ENCODE measurements at regions not wholly inside any gene's neighbourhood (a gene's known extent, or its start where the extent isn't known, plus 50 kb on each side); places are given as distances from the start of the nearest gene placed in this dataset.

- TF ChIP-seq TAF1 (IDR thresholded peaks at IDR 0.05; ENCODE audit: borderline replicate concordance, insufficient read depth, low read length) (no peak), FOXP2 (optimal IDR thresholded peaks at IDR 0.05; ENCODE audit: borderline replicate concordance, extremely low read depth, extremely low read length, insufficient read depth) (no peak), POLR2AphosphoS5 (IDR thresholded peaks at IDR 0.05; ENCODE audit: low read depth, low read length) (no peak), SIN3A (IDR thresholded peaks at IDR 0.05; ENCODE audit: borderline replicate concordance, insufficient read depth, low read length) (no peak)
- TF ChIP-seq, protein P1, sequence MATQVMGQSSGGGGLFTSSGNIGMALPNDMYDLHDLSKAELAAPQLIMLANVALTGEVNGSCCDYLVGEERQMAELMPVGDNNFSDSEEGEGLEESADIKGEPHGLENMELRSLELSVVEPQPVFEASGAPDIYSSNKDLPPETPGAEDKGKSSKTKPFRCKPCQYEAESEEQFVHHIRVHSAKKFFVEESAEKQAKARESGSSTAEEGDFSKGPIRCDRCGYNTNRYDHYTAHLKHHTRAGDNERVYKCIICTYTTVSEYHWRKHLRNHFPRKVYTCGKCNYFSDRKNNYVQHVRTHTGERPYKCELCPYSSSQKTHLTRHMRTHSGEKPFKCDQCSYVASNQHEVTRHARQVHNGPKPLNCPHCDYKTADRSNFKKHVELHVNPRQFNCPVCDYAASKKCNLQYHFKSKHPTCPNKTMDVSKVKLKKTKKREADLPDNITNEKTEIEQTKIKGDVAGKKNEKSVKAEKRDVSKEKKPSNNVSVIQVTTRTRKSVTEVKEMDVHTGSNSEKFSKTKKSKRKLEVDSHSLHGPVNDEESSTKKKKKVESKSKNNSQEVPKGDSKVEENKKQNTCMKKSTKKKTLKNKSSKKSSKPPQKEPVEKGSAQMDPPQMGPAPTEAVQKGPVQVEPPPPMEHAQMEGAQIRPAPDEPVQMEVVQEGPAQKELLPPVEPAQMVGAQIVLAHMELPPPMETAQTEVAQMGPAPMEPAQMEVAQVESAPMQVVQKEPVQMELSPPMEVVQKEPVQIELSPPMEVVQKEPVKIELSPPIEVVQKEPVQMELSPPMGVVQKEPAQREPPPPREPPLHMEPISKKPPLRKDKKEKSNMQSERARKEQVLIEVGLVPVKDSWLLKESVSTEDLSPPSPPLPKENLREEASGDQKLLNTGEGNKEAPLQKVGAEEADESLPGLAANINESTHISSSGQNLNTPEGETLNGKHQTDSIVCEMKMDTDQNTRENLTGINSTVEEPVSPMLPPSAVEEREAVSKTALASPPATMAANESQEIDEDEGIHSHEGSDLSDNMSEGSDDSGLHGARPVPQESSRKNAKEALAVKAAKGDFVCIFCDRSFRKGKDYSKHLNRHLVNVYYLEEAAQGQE (IDR thresholded peaks at IDR 0.05; ENCODE audit: insufficient read depth in 1 of 2, low read depth in 2 of 2, low read length in 2 of 2), result no peak
Measured at GRCh38 chr5:34541067-34541466, 115.1 kb upstream of the RAI14 start.

DNA sequence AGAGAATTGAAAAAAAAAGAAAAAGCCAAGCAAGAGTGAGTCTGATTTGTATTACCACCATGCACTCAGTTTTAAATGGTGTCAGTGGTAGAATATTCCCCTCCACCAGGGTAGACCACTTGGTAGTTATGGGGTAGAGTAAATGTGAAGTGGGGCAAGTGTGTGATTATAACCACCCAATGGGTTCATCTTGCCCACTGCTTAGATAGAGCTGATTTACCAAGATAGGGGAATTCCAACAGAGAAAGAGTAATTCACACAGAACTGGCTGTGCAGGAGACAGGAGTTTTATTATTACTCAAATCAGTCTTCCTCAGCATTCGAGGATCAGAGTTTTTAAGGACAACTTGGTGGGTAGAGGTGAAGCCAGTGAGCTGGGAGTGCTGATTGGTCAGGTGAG lies 113.3 kb upstream of the RAI14 start:
- TF ChIP-seq, protein P1 (IDR thresholded peaks at IDR 0.05; ENCODE audit: insufficient read depth in 1 of 2, low read depth in 2 of 2, low read length in 2 of 2), result no peak
- TF ChIP-seq TAF1 (IDR thresholded peaks at IDR 0.05; ENCODE audit: borderline replicate concordance, insufficient read depth, low read length), result no peak
- TF ChIP-seq SIN3A (IDR thresholded peaks at IDR 0.05; ENCODE audit: borderline replicate concordance, insufficient read depth, low read length), result no peak
- no peak for TF ChIP-seq FOXP2 (optimal IDR thresholded peaks at IDR 0.05; ENCODE audit: borderline replicate concordance, extremely low read depth, extremely low read length, insufficient read depth)
- TF ChIP-seq POLR2AphosphoS5 (IDR thresholded peaks at IDR 0.05; ENCODE audit: low read depth, low read length), result no peak

- TF ChIP-seq POLR2AphosphoS5 (IDR thresholded peaks at IDR 0.05; ENCODE audit: low read depth, low read length) (no peak), SIN3A (IDR thresholded peaks at IDR 0.05; ENCODE audit: borderline replicate concordance, insufficient read depth, low read length) (no peak), TAF1 (IDR thresholded peaks at IDR 0.05; ENCODE audit: borderline replicate concordance, insufficient read depth, low read length) (no peak), FOXP2 (optimal IDR thresholded peaks at IDR 0.05; ENCODE audit: borderline replicate concordance, extremely low read depth, extremely low read length, insufficient read depth) (no peak)
- TF ChIP-seq, protein P1 (IDR thresholded peaks at IDR 0.05; ENCODE audit: insufficient read depth in 1 of 2, low read depth in 2 of 2, low read length in 2 of 2), result no peak
Measured at GRCh38 chr5:34543687-34544086, 112.4 kb upstream of the RAI14 start.

- TF ChIP-seq TAF1 (IDR thresholded peaks at IDR 0.05; ENCODE audit: borderline replicate concordance, insufficient read depth, low read length), result no peak
- no peak for TF ChIP-seq FOXP2 (optimal IDR thresholded peaks at IDR 0.05; ENCODE audit: borderline replicate concordance, extremely low read depth, extremely low read length, insufficient read depth)
- TF ChIP-seq, protein P1 (IDR thresholded peaks at IDR 0.05; ENCODE audit: insufficient read depth in 1 of 2, low read depth in 2 of 2, low read length in 2 of 2), result no peak
Measured at GRCh38 chr5:34544403-34544802, 111.7 kb upstream of the RAI14 start.

GRCh38 chr5:34545164-34545563 lies 111.0 kb upstream of the RAI14 start:
- TF ChIP-seq POLR2AphosphoS5 (IDR thresholded peaks at IDR 0.05; ENCODE audit: low read depth, low read length), result no peak
